ENCODE measurements at regions not wholly inside any gene's neighbourhood (a gene's known extent, or its start where the extent isn't known, plus 50 kb on each side); places are given as distances from the start of the nearest gene placed in this dataset.

DNA sequence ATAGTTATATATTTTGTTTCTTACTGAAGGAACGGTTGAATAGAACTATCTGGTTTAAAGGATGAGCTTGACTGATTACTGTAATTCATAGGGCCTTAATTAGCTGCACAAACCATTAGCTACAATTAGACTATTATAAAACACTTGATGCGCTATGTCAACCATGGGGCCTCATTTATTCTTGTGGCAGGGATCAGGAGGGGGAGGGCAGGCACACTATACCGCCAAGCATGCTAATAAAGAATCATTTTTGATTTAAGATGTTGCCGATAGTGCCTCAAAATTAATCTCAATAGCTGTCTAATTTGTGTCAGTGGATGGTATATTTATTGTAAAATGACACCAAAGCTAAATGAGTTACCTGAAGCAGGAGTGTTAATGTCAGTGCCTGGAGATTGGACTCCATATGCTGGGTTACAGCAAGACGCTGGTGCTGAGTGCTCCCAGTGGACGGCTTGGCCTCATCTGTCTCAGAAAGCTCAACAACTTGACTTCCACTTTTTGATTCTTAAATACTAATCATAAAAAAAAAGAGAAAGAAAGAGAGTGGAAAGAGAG lies 1007.0 kb upstream of the CELF4 start:
- TF ChIP-seq, protein P1, sequence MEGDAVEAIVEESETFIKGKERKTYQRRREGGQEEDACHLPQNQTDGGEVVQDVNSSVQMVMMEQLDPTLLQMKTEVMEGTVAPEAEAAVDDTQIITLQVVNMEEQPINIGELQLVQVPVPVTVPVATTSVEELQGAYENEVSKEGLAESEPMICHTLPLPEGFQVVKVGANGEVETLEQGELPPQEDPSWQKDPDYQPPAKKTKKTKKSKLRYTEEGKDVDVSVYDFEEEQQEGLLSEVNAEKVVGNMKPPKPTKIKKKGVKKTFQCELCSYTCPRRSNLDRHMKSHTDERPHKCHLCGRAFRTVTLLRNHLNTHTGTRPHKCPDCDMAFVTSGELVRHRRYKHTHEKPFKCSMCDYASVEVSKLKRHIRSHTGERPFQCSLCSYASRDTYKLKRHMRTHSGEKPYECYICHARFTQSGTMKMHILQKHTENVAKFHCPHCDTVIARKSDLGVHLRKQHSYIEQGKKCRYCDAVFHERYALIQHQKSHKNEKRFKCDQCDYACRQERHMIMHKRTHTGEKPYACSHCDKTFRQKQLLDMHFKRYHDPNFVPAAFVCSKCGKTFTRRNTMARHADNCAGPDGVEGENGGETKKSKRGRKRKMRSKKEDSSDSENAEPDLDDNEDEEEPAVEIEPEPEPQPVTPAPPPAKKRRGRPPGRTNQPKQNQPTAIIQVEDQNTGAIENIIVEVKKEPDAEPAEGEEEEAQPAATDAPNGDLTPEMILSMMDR (IDR thresholded peaks at IDR 0.05; ENCODE audit: low read depth, low read length), result no peak
- no peak for TF ChIP-seq POLR2A (IDR thresholded peaks at IDR 0.05; ENCODE audit: extremely low read depth, insufficient read length)
- TF ChIP-seq, protein P2, sequence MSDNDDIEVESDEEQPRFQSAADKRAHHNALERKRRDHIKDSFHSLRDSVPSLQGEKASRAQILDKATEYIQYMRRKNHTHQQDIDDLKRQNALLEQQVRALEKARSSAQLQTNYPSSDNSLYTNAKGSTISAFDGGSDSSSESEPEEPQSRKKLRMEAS (IDR thresholded peaks at IDR 0.05; ENCODE audit: low read depth, low read length), result no peak
- no peak for TF ChIP-seq MYC (IDR thresholded peaks at IDR 0.05; ENCODE audit: low read depth, low read length)
